A549 (cell line): ENCODE measurements at regions not wholly inside any gene's neighbourhood (a gene's known extent, or its start where the extent isn't known, plus 50 kb on each side); places are given as distances from the start of the nearest gene placed in this dataset.

ENCODE experiments used
- CEBPB ChIP-seq, 2 experiments: fragments of >200 bp in 1 of 2; sonication (Bioruptor Twin) in 1 of 2; formaldehyde crosslinking in 1 of 2; IDR thresholded peaks; 2 replicates each; pipeline ENCODE4 v1.6.1; 2012 to 2016
- CTCF ChIP-seq: fragments of >200 bp; sonication (Bioruptor Twin); formaldehyde crosslinking; IDR thresholded peaks from 3 replicates; pipeline ENCODE4 v1.5.1; 2016
- FOSL2 ChIP-seq, 2 experiments: fragments of 450-650 bp in 1 of 2; fragments of >200 bp in 1 of 2; sonication (Bioruptor Twin) in 1 of 2; formaldehyde crosslinking; IDR thresholded peaks; 2 replicates each; pipeline versions ENCODE4 v1.5.0 to v1.6.1; 2016 to 2020; ENCODE audit warnings: mild to moderate bottlenecking in 1 of 2, moderate library complexity in 1 of 2
- POLR2A ChIP-seq: IDR thresholded peaks from 2 replicates; pipeline ENCODE4 v1.6.1; 2012; ENCODE audit warnings: mild to moderate bottlenecking, low read length
- USF2 ChIP-seq: fragments of 450-650 bp; IDR thresholded peaks from 2 replicates; pipeline ENCODE4 v1.6.1; 2014; ENCODE audit warnings: antibody characterized with exemption
- TF ChIP-seq, protein P1 (sequence below): fragments of >200 bp; sonication (Bioruptor Twin); formaldehyde crosslinking; IDR thresholded peaks from 2 replicates; pipeline ENCODE4 v1.6.1; 2016
- TF ChIP-seq, protein P2 (sequence below): fragments of 200-600 bp; sonication (generic); IDR thresholded peaks from 2 replicates; pipeline ENCODE4 v1.6.1; 2016; ENCODE audit warnings: antibody characterized with exemption, mild to moderate bottlenecking, moderate library complexity

DNA sequence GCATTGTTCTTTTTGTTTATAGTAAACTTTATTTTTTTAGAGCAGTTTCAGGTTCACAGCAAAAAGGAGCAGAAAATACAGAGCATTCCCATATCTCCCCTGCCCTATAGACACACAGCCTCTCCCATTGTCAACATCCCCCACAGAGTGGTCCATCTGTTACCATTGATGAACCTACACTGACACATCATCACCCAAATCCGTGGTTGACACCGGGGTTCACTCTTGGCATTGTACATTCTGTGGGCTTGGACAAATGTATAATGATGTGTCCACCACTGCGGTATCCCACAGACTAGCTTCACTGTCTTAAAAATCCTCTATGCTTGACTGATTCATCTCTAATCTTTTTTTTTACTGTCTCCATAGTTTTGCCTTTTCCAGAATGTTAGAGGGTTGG is 120.7 kb upstream of the SPATA31C2 start:
- TF ChIP-seq, protein P1, sequence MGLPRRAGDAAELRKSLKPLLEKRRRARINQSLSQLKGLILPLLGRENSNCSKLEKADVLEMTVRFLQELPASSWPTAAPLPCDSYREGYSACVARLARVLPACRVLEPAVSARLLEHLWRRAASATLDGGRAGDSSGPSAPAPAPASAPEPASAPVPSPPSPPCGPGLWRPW, result no peak
- TF ChIP-seq POLR2A (no peak), CTCF (no peak), CEBPB (IDR thresholded peaks at IDR 0.05) (no peak), FOSL2 (IDR thresholded peaks at IDR 0.05) (no peak), FOSL2 (CRISPR knock-in tag; IDR thresholded peaks at IDR 0.05) (no peak), USF2 (no peak)
- TF ChIP-seq, protein P2, sequence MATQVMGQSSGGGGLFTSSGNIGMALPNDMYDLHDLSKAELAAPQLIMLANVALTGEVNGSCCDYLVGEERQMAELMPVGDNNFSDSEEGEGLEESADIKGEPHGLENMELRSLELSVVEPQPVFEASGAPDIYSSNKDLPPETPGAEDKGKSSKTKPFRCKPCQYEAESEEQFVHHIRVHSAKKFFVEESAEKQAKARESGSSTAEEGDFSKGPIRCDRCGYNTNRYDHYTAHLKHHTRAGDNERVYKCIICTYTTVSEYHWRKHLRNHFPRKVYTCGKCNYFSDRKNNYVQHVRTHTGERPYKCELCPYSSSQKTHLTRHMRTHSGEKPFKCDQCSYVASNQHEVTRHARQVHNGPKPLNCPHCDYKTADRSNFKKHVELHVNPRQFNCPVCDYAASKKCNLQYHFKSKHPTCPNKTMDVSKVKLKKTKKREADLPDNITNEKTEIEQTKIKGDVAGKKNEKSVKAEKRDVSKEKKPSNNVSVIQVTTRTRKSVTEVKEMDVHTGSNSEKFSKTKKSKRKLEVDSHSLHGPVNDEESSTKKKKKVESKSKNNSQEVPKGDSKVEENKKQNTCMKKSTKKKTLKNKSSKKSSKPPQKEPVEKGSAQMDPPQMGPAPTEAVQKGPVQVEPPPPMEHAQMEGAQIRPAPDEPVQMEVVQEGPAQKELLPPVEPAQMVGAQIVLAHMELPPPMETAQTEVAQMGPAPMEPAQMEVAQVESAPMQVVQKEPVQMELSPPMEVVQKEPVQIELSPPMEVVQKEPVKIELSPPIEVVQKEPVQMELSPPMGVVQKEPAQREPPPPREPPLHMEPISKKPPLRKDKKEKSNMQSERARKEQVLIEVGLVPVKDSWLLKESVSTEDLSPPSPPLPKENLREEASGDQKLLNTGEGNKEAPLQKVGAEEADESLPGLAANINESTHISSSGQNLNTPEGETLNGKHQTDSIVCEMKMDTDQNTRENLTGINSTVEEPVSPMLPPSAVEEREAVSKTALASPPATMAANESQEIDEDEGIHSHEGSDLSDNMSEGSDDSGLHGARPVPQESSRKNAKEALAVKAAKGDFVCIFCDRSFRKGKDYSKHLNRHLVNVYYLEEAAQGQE, result no peak
